HG03025 (cell line): ENCODE measurements at regions not wholly inside any gene's neighbourhood (a gene's known extent, or its start where the extent isn't known, plus 50 kb on each side); places are given as distances from the start of the nearest gene placed in this dataset.

Source experiments
- ATAC-seq: cut with Tn5 transposase; IDR thresholded peaks from one replicate; pipeline ENCODE4 v1.9.1; 2021; ENCODE audit warnings: mild to moderate bottlenecking, moderate library complexity; ENCODE audit not compliant: unreplicated experiment, low FRiP score

GRCh38 chr2:219877728-219878127, 250.3 kb downstream of the SLC4A3 start:
- ATAC-seq = no peak

DNA sequence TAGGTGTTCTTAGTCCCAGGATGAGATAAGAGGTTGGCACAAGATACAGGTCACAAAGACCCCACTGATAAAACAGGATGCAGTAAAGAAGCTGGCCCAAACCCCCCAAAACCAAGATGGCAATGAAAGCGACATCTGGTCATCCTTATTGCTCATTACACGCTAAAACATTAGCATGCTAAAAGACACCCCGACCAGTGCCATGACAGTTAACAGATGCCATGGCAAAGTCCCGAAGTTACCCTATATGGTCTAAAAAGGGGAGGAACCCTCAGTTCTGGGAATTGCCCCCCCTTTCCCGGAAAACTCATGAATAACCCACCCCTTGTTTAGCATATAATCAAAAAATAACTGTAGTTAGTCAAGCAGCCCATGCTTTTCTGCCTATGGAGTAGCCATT, 251.1 kb downstream of the SLC4A3 start:
- no peak for ATAC-seq

- ATAC-seq = no peak
Measured at GRCh38 chr2:219881851-219882250, 254.4 kb downstream of the SLC4A3 start.

DNA sequence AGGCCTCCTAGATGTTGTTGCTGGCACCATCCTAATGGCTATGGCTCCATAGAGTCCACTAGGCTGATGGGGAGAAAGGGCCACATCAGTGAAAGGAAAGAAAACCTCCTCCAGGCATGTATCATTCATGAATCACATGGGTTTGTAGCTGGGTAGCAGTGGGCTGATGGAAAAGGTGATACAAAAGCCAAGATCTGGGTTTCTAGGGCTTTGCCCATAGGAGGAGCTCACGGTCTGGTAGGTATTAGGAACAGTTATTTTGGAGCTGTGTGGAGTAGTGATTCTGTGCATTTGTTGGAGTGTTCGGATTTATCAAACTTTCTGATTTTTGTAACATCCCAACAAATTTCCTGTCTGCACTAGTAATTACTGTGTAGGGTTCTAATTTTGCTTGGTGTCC, 259.2 kb downstream of the SLC4A3 start:
- no peak for ATAC-seq

GRCh38 chr2:219887870-219888269, 260.4 kb downstream of the SLC4A3 start:
- no peak for ATAC-seq

- ATAC-seq = no peak
Measured at GRCh38 chr2:219893541-219893940, 266.1 kb downstream of the SLC4A3 start.

GRCh38 chr2:219897456-219897855, 270.0 kb downstream of the SLC4A3 start:
- no peak for ATAC-seq

DNA sequence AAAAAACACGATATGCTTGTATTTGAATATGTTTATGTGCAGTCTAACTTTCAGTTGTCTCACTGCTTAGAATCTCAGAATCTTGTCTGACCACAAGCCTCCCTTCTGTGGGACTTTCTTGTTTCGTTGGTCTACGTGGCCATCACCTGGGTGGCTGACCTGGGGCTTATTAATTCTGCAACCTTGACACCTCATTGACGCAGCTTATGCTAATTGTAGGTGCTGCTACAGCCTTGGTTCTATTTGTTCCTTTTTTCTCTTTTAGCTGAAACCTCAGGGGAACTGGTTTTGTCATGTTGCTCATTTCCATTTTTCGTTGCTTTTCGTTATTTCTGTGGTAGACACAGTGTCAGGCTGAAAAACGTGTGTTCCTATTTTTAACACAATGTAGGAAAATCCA, 273.7 kb downstream of the SLC4A3 start:
- ATAC-seq = no peak

- ATAC-seq = no peak
Measured at GRCh38 chr2:219902891-219903552, 275.6 kb downstream of the SLC4A3 start.

DNA sequence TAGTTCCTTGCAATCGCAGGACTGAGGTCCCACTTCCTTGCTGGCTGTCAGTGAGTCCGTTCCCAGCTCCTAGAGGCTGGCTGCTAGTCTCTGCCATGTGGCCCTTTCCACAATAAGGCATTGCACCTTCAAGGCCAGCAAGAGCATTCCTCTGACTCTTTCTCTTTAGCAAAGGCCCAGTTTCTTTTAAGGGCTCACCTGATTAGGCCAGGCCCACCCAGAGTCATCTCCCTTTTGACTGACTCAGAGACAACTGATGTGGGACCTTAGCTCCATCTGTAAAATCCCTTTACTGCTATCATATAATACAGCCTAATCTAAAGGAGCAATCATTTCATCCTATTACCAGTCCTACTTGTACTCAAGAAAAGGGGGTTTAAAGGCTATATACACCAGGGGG, 278.2 kb downstream of the SLC4A3 start:
- ATAC-seq = no peak

DNA sequence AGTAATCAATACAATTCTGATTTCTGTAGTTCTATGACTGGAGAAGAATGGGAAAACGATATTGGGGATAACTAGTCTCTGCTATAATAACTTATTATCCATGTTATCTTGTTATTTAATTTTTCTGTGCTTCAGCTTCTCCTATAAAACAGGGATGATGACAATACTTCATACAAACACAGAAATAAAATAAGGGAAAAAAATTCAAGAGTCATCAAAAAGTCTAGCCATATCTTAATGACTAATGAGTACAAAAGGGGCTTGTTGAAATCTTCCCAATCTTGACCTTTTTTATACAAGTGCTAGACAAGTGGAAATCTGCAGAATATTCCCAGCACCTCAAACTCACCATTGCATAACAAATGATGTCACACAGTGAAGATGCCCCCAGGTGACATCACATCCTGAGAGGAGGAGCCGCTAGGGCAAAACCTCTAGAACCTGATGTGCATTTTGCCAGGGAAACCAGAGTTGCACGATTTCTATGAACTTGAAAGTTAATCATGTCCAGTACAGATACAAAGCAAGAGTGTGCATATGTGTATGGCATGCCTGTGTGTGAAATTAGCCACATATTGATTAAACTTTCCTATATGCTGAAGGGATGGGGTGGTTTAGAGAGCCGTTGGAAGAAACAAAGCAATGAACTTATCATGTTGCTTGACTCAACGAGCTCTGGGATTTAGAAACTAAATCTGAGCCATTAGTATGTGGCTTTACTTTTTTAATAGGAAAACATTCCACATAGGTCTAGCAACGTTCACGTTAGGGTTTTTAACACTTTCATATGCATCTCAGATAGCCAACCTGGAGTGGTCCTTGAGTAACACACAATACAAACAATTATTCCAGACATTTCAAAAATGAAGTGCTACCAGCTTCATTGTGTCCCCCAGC, 278.9 kb downstream of the SLC4A3 start:
- ATAC-seq = no peak

DNA sequence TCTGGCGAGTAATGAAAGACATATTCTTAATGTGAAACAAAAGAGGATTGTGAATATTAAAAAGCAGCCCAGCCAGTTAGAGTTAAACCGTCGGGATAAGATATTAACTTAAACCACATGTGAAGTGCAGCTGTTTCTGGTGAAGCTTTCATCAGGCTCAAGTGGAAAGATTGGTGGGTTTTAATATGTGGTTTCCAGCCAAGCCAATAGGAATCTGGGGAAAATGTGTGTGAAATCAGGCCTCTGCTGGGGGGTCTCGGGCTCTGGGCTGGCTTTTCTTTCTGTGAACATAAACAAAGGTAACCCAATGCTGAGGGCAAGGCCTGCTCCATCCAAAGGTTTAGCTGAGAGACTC, 279.6 kb downstream of the SLC4A3 start:
- no peak for ATAC-seq

GRCh38 chr2:219908538-219908937, 281.1 kb downstream of the SLC4A3 start:
- no peak for ATAC-seq

- ATAC-seq = no peak
Measured at GRCh38 chr2:219911541-219911940, 284.1 kb downstream of the SLC4A3 start.

DNA sequence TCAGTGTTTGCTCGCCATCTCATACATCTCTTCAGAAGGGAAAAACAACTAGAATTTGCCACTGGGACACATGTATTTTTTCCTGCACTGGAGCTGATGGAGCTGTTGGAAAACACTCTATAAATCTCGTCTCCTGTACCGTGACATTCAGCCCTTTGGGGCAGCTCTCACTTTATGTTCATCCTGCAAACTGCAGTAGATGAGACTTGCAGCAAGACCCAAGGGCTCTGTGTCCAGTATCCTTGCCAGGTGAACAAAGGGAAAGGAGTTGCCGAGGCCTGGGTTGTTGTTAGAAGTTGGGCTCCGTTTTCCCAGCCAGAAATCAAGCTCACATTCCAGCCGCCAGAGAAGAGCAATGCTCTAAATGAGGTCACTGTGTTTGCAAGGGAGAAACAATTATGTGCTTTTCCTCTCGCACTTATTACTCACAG, 285.1 kb downstream of the SLC4A3 start:
- no peak for ATAC-seq

DNA sequence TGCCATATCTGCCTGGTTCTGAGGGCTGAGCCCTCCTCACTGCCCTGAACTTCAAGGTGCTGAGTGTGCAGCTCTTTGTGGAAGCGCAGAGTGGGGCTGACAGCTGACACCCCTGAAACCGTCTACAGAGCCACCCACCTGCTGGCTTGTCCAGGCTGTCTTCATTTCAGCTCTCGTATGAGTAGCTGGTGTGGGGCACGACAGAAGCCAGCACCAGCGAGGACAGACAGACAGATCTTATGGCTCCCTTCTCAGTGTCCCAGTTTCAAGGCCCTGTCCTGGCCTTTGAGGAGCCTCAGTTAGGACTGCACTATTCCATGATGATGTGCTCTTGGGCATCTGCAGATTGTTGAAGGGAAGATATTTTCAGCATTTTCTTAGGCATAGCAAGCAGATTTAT, 287.1 kb downstream of the SLC4A3 start:
- ATAC-seq = no peak

DNA sequence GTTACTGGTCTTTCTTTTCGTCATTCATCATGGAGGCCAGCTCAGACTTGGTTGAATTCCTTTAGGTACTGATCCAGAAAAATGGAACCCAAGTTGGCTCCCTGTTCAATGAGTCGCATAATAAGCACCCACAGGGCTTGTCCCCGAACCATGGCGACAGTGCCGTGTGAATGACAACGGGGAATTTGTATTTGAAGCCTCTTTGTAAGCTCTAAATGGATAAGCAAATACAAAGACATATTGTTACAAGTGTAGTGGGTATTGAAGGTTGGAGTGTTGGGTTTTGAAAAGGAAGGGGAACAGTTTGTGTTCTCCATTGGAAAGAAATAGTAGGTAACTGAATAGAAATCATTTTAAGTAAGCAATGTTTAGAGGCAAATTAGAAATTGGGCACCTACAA, 288.9 kb downstream of the SLC4A3 start:
- ATAC-seq = no peak

DNA sequence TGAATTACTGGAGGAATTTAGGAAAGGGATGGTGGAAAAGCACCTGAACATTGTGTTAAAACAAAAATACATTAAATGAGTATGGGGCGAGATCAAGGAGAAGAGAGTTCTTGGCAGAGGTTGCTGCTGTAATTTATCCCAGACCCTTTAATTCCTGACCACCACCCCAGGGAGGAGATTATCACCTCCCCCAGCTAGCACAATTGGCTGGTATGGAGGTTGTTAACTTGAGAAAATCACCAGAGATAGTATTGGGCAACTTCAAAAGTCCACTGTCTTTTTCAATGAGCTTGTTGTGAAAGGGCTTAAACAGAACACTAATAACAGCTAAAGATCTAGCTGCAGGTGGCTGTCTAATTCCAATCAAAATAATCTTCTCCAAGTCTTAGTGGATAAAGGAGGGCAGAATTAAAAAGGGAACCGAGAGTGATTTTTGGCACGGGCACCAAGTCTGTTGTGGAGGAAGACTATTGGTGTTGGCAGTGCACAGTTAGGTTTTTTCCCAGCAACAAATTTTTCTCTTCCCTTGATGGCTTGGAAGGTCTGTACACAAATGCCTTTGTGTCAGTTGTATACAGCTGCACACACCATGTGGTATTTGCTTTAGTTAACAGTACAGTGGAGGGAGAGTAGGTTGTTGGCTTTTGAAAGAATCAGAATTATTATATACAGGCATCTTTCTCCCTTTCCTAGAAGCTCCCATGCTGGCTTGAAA, 289.5 kb downstream of the SLC4A3 start:
- ATAC-seq = no peak

DNA sequence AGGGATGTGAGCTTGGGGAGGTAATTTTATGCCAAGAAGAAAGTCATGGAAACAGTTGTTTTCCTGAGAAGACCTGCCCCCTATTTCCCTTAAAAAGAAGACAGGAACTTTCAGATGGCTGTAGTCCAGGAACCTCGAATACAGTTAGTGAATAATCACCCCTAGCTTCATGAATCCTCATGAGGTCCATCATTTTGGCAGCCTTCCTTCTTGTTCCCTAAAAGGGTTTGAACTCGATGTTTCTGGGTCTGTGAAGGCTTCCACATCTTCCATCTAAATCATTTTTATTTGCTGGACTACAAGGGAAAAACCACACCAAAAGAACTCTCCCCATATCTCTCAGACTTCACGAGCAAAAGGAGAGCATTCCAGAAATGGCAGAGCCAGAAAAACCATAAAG, 290.8 kb downstream of the SLC4A3 start:
- ATAC-seq = no peak

GRCh38 chr2:219918944-219919343, 291.5 kb downstream of the SLC4A3 start:
- no peak for ATAC-seq

DNA sequence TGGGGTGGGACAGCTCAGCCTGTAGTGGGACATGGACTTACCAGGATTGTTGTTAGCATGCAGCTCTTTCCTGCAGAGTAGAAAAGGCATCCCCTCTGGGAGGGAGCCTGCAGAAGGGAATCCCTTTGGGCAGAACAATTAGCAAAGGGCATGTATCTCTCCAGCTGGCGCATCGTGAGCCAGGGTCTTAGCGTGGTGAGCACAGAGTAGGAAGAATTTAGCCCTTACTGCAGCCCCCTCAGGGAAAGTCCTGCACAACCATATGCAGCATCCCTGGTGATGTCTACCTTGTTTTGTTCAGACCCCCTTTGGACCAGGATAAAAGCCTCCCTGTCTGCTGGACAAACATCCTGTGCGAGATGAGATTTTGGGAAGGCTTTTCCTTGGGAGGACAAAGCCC, 292.1 kb downstream of the SLC4A3 start:
- no peak for ATAC-seq
